ENCODE measurements at regions not wholly inside any gene's neighbourhood (a gene's known extent, or its start where the extent isn't known, plus 50 kb on each side); places are given as distances from the start of the nearest gene placed in this dataset.
"Not testable (repeated sequence)": the region's sequence is repeated elsewhere in the genome, so short reads cannot be mapped to it uniquely, and the experiment has no call there.

DNA sequence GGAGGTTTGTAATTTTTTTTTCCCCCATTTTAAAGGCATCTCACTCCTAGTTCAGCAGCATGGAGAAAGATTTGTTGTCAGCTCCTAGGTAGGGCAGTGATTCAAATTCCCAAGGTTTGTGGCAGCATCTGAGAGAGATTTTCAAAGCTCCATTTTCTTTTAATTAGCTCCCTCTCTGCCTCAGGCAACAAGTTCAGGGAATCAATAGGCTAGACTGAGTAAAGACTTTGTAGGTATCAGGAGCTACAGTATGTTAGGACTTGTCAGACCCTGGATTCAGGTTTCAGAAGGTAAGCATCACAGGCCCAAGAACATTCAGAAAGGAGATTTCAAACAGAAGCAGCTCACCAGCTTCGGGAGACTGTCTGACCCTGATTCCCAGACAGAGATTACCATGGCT lies 273.3 kb upstream of the ERBB4 start:
- Mint-ChIP-seq H3K36me3 (ENCODE audit: low read depth) (no peaks in the 10 kb centered on the region), H3K27ac (ENCODE audit: unreplicated experiment) (no peak overlapping the region), H3K27me3 (ENCODE audit: low read depth) (no peaks in the 10 kb centered on the region), H3K4me3 (no peak overlapping the region), H3K9me3 (no peaks in the 10 kb centered on the region), H3K4me1 (no peaks in the 10 kb centered on the region)
- TF ChIP-seq, protein P1, sequence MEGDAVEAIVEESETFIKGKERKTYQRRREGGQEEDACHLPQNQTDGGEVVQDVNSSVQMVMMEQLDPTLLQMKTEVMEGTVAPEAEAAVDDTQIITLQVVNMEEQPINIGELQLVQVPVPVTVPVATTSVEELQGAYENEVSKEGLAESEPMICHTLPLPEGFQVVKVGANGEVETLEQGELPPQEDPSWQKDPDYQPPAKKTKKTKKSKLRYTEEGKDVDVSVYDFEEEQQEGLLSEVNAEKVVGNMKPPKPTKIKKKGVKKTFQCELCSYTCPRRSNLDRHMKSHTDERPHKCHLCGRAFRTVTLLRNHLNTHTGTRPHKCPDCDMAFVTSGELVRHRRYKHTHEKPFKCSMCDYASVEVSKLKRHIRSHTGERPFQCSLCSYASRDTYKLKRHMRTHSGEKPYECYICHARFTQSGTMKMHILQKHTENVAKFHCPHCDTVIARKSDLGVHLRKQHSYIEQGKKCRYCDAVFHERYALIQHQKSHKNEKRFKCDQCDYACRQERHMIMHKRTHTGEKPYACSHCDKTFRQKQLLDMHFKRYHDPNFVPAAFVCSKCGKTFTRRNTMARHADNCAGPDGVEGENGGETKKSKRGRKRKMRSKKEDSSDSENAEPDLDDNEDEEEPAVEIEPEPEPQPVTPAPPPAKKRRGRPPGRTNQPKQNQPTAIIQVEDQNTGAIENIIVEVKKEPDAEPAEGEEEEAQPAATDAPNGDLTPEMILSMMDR (conservative IDR thresholded peaks at IDR 0.05): no peak
- no peak for DNase-seq (ENCODE audit: low read depth, low spot score)

DNA sequence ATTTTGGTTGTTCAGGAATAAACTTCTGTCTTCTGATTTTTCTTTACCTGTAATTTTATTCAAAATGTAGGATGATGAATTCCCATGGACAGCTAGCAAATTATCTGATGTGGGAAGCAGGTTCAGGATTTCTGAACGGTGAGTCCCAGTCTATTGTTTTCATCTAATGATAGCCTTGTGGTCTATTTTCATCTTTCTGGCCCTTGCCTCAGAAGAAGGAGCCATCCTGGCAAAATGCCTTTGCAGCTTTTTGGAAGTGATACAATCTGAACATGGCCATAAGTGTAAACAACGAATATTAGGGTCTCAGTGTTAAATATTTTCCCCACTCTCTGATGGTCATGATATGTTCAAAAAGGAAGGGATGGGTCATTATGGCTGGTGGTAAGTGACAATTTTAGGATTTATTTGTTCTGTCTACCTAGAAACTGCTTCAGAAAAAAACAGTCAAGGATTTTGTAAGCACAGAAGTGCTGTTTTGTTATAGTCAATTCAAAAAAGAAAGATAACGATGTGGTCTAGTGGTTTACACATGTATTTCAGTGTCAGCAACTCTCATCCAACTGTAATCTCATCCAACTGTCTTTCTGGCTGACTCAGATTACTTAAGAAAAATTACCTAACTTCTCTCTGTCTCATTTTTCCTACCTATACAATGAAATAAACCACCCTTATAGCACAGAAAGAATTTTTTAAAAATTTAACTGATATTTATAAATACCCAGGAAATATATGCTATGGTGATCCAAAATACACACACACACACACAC lies 272.6 kb upstream of the ERBB4 start:
- H3K27ac Mint-ChIP-seq (ENCODE audit: unreplicated experiment): no peak overlapping the region
- no peaks in the 10 kb centered on the region for H3K27me3 Mint-ChIP-seq (ENCODE audit: low read depth)
- no peaks in the 10 kb centered on the region for H3K4me1 Mint-ChIP-seq
- DNase-seq (ENCODE audit: low read depth, low spot score): no peak
- H3K9me3 Mint-ChIP-seq: no peaks in the 10 kb centered on the region
- TF ChIP-seq, protein P1 (conservative IDR thresholded peaks at IDR 0.05): no peak
- no peak overlapping the region for H3K4me3 Mint-ChIP-seq
- no peaks in the 10 kb centered on the region for H3K36me3 Mint-ChIP-seq (ENCODE audit: low read depth)

DNA sequence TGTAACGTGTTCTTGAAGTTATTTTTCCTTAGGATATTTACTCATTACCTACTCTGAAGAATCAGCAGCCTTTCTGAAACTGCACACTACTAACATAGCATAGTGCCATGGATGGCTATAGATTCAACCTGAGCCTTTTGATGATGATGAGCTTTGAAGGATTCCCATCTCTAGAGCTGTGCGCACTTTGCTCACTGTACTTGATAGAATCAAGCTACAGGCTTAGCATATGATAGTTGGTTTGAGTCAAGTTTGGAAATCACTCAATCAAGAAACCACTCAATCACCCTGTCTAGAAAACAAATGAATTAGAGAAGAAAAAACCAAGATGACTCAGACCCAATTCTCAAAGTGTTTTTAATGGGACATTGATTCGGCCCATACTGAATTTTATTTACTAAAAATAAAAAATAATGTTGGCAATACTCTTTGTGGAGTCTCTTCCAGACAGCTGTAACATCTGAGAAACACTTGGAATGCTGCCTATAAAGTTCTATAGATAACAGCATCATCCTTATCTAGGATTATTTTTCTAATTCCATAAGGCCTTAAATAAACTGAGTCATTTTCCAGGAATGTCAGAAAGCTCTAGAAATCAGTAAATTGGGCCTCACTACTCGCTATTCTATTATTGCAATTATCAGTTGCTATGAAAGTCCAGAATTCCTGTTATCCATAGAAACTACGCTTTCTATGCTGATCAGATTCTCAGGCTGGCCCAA lies 259.0 kb upstream of the ERBB4 start:
- Mint-ChIP-seq H3K27ac (ENCODE audit: unreplicated experiment) (no peak overlapping the region), H3K9me3 (no peaks in the 10 kb centered on the region), H3K27me3 (ENCODE audit: low read depth) (no peaks in the 10 kb centered on the region), H3K36me3 (ENCODE audit: low read depth) (no peaks in the 10 kb centered on the region), H3K4me1 (no peaks in the 10 kb centered on the region), H3K4me3 (no peak overlapping the region)
- DNase-seq (ENCODE audit: low read depth, low spot score): no peak
- TF ChIP-seq, protein P1 (conservative IDR thresholded peaks at IDR 0.05): no peak

DNA sequence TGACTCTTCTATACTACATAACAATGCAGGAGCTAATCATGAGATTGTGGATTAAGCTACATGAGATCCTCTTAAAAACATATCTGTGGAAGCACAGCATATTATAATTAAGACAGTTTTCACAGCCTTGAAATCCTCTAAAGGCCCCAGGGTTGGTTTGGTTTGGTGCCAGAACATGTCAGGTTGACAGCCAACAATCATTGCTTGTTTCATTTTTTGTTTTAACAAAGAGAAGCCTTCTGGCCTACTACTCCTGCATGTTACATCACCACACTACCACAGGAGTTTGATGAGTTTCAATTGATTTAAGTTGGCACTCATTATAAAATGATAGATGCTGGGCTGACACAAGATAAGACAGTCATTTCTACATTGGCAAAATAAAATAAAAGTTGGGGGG lies 255.9 kb upstream of the ERBB4 start:
- TF ChIP-seq, protein P1 (conservative IDR thresholded peaks at IDR 0.05): no peak
- no peaks in the 10 kb centered on the region for H3K9me3 Mint-ChIP-seq
- H3K27ac Mint-ChIP-seq (ENCODE audit: unreplicated experiment): no peak overlapping the region
- no peaks in the 10 kb centered on the region for H3K36me3 Mint-ChIP-seq (ENCODE audit: low read depth)
- H3K27me3 Mint-ChIP-seq (ENCODE audit: low read depth): no peaks in the 10 kb centered on the region
- no peaks in the 10 kb centered on the region for H3K4me1 Mint-ChIP-seq
- H3K4me3 Mint-ChIP-seq: no peak overlapping the region
- no peak for DNase-seq (ENCODE audit: low read depth, low spot score)

DNA sequence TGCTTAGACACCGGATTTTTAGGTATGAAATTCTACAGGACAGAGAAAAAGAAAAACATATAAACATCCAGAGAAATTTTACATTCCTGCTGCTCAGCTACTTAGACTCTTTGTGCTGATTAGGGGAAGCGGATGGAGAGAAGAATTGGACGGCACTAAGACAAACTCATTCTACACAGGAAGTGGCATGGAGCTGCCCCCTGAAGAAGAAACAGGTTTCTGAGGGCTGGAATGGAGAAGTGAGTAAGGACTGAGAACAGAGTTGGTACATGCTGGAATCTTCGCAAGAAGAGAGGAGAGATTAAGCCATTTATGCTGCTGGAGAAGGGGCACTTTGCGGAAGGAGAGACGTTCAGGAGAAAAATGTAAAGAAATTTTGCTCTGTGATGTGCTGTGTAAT lies 253.0 kb upstream of the ERBB4 start:
- Mint-ChIP-seq H3K4me1 (no peaks in the 10 kb centered on the region), H3K4me3 (no peak overlapping the region), H3K27ac (ENCODE audit: unreplicated experiment) (no peak overlapping the region), H3K36me3 (ENCODE audit: low read depth) (no peaks in the 10 kb centered on the region), H3K9me3 (peaks cover 3% of the 10 kb centered on the region), H3K27me3 (ENCODE audit: low read depth) (no peaks in the 10 kb centered on the region)
- DNase-seq (ENCODE audit: low read depth, low spot score): no peak
- TF ChIP-seq, protein P1 (conservative IDR thresholded peaks at IDR 0.05): no peak

DNA sequence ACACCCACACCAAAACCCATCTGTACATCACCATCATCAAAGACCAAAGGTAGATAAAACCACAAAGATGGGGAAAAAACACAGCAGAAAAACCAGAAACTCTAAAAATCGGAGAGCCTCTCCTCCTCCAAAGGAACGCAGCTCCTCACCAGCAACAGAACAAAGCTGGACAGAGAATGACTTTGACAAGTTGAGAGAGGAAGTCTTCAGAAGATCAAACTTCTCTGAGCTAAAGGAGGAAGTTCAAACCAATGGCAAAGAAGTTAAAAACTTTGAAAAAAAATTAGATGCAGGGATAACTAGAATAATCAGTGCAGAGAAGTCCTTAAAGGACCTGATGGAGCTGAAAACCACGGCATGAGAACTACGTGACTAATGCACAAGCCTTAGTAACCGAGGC lies 247.5 kb upstream of the ERBB4 start:
- DNase-seq (ENCODE audit: low read depth, low spot score); H3K4me1 Mint-ChIP-seq; H3K27me3 Mint-ChIP-seq (ENCODE audit: low read depth); H3K4me3 Mint-ChIP-seq; H3K36me3 Mint-ChIP-seq (ENCODE audit: low read depth); H3K27ac Mint-ChIP-seq (ENCODE audit: unreplicated experiment): not testable (repeated sequence)
- H3K9me3 Mint-ChIP-seq: peaks cover 10% of the 10 kb centered on the region

Measured in neural crest cell (in vitro differentiated cells).